GM12872 (cell line): ENCODE measurements at regions not wholly inside any gene's neighbourhood (a gene's known extent, or its start where the extent isn't known, plus 50 kb on each side); places are given as distances from the start of the nearest gene placed in this dataset.

Source experiments
- CTCF ChIP-seq: IDR thresholded peaks from 3 replicates; pipeline ENCODE4 v1.5.1; 2011; ENCODE audit warnings: low read depth, mild to moderate bottlenecking, low read length, moderate library complexity; ENCODE audit not compliant: insufficient read depth

GRCh38 chr2:7801212-7801611 is 880.6 kb upstream of the ID2 start:
- TF ChIP-seq CTCF: no peak

GRCh38 chr2:7803515-7803914 is 878.3 kb upstream of the ID2 start:
- no peak for TF ChIP-seq CTCF

GRCh38 chr2:7809640-7810039 is 872.2 kb upstream of the ID2 start:
- TF ChIP-seq CTCF: no peak

- TF ChIP-seq CTCF: no peak
Observed at GRCh38 chr2:7811073-7811472, 870.8 kb upstream of the ID2 start.

- no peak for TF ChIP-seq CTCF
Observed at GRCh38 chr2:7812231-7812995, 869.4 kb upstream of the ID2 start.

GRCh38 chr2:7813541-7814292 is 868.1 kb upstream of the ID2 start:
- no peak for TF ChIP-seq CTCF

- no peak for TF ChIP-seq CTCF
Observed at GRCh38 chr2:7815726-7816125, 866.1 kb upstream of the ID2 start.
